WTC11 (cell line): ENCODE measurements at regions not wholly inside any gene's neighbourhood (a gene's known extent, or its start where the extent isn't known, plus 50 kb on each side); places are given as distances from the start of the nearest gene placed in this dataset.

Experiments used
- ATAC-seq: fragments of 200-7000 bp; cut with Tn5 transposase; 2 replicates; pipeline ENCODE4 v1.10.0; 2021; ENCODE audit warnings: mild to moderate bottlenecking, moderate library complexity
- CTCF ChIA-PET: fragments of 300-600 bp; sonication (Branson Sonifier 250); formaldehyde crosslinking; loops from one replicate; lab custom pipeline; 2021; ENCODE audit warnings: antibody characterized with exemption; lab: Charles Lee
- POLR2A ChIA-PET: fragments of 350-600 bp; sonication (Branson Sonifier 250); formaldehyde crosslinking; loops from one replicate; lab custom pipeline; 2021; ENCODE audit warnings: antibody characterized with exemption; lab: Charles Lee
- DNase-seq: peaks from one replicate; pipeline ENCODE4 v3.0.0; 2021; ENCODE audit warnings: low spot score
- H3K27ac Mint-ChIP-seq: 2 replicates; pipeline ENCODE4 v1.8.0; 2021; ENCODE audit warnings: mixed read lengths
- H3K27me3 Mint-ChIP-seq: 2 replicates; pipeline ENCODE4 v1.8.0; 2021; ENCODE audit warnings: low read depth, mild to moderate bottlenecking, moderate library complexity, mixed read lengths
- H3K36me3 Mint-ChIP-seq: 2 replicates; pipeline ENCODE4 v1.8.0; 2021; ENCODE audit warnings: mixed read lengths
- H3K4me1 Mint-ChIP-seq: 2 replicates; pipeline ENCODE4 v1.8.0; 2022; ENCODE audit warnings: mixed read lengths
- H3K4me3 Mint-ChIP-seq: 2 replicates; pipeline ENCODE4 v1.8.0; 2021; ENCODE audit warnings: mild to moderate bottlenecking, moderate library complexity, mixed read lengths
- H3K9me3 Mint-ChIP-seq: 2 replicates; pipeline ENCODE4 v1.8.0; 2021; ENCODE audit warnings: mixed read lengths
- ETV6 ChIP-seq: sonication (generic); formaldehyde crosslinking; IDR thresholded peaks from 2 replicates; pipeline ENCODE4 v1.8.1; 2022; ENCODE audit warnings: mild to moderate bottlenecking, missing genetic modification reagents
- FOXJ3 ChIP-seq: sonication (generic); formaldehyde crosslinking; IDR thresholded peaks from 2 replicates; pipeline ENCODE4 v1.9.0; 2021; ENCODE audit warnings: missing genetic modification reagents, mild to moderate bottlenecking, borderline replicate concordance
- KAT7 ChIP-seq: sonication (generic); formaldehyde crosslinking; IDR thresholded peaks from 2 replicates; pipeline ENCODE4 v1.8.1; 2023; ENCODE audit warnings: missing genetic modification reagents, mild to moderate bottlenecking, borderline replicate concordance
- MYBL2 ChIP-seq: sonication (generic); formaldehyde crosslinking; IDR thresholded peaks from 2 replicates; pipeline ENCODE4 v1.8.1; 2023; ENCODE audit warnings: mild to moderate bottlenecking, moderate library complexity, missing genetic modification reagents
- NFYB ChIP-seq: sonication (generic); formaldehyde crosslinking; conservative IDR thresholded peaks from 2 replicates; pipeline ENCODE4 v1.8.0; 2022; ENCODE audit warnings: low read depth, missing genetic modification reagents
- RORB ChIP-seq: fragments of 250-450 bp; sonication (Bioruptor Pico); IDR thresholded peaks from 2 replicates; pipeline ENCODE4 v1.9.0; 2021; ENCODE audit warnings: mild to moderate bottlenecking
- TCF7 ChIP-seq: sonication (generic); formaldehyde crosslinking; IDR thresholded peaks from 2 replicates; pipeline ENCODE4 v1.8.0; 2022; ENCODE audit warnings: mild to moderate bottlenecking, low read depth, missing genetic modification reagents, moderate library complexity
- ZBTB21 ChIP-seq: sonication (generic); formaldehyde crosslinking; IDR thresholded peaks from 2 replicates; pipeline ENCODE4 v1.8.1; 2023; ENCODE audit warnings: mild to moderate bottlenecking, missing genetic modification reagents, borderline replicate concordance
- ZNF232 ChIP-seq: sonication (generic); formaldehyde crosslinking; IDR thresholded peaks from 2 replicates; pipeline ENCODE4 v1.8.0; 2022; ENCODE audit warnings: mild to moderate bottlenecking, missing genetic modification reagents
- ZNF396 ChIP-seq: fragments of 250-450 bp; sonication (Bioruptor Pico); IDR thresholded peaks from 2 replicates; pipeline ENCODE4 v1.8.0; 2021; ENCODE audit warnings: mild to moderate bottlenecking, moderate library complexity, borderline replicate concordance
- ZNF671 ChIP-seq: fragments of 250-450 bp; sonication (Bioruptor Pico); IDR thresholded peaks from 2 replicates; pipeline ENCODE4 v1.8.0; 2021; ENCODE audit warnings: mild to moderate bottlenecking
- TF ChIP-seq, protein P1 (sequence below): sonication (generic); formaldehyde crosslinking; IDR thresholded peaks from 2 replicates; pipeline ENCODE4 v1.8.1; 2022; ENCODE audit warnings: low read depth, mild to moderate bottlenecking, moderate library complexity, missing genetic modification reagents, borderline replicate concordance
- TF ChIP-seq, protein P2 (sequence below): fragments of 250-450 bp; sonication (Bioruptor Pico); conservative IDR thresholded peaks from 2 replicates; pipeline ENCODE4 v1.9.0; 2021; ENCODE audit warnings: mild to moderate bottlenecking
- TF ChIP-seq, protein P3 (sequence below): sonication (generic); formaldehyde crosslinking; conservative IDR thresholded peaks from 2 replicates; pipeline ENCODE4 v1.8.1; 2022; ENCODE audit warnings: mild to moderate bottlenecking, missing genetic modification reagents
- TF ChIP-seq, protein P4 (sequence below): fragments of 250-450 bp; sonication (Bioruptor Pico); IDR thresholded peaks from 2 replicates; pipeline ENCODE4 v1.9.0; 2021; ENCODE audit warnings: mild to moderate bottlenecking
- TF ChIP-seq, protein P5 (sequence below): sonication (generic); formaldehyde crosslinking; IDR thresholded peaks from 2 replicates; pipeline ENCODE4 v1.8.0; 2023; ENCODE audit warnings: missing genetic modification reagents
- TF ChIP-seq, protein P6 (sequence below): fragments of 250-450 bp; sonication (Bioruptor Pico); IDR thresholded peaks from 2 replicates; pipeline ENCODE4 v1.9.0; 2021; ENCODE audit warnings: mild to moderate bottlenecking, borderline replicate concordance
- TF ChIP-seq, protein P7 (sequence below): sonication (generic); formaldehyde crosslinking; IDR thresholded peaks from 2 replicates; pipeline ENCODE4 v1.8.1; 2023; ENCODE audit warnings: mild to moderate bottlenecking, missing genetic modification reagents, borderline replicate concordance

DNA sequence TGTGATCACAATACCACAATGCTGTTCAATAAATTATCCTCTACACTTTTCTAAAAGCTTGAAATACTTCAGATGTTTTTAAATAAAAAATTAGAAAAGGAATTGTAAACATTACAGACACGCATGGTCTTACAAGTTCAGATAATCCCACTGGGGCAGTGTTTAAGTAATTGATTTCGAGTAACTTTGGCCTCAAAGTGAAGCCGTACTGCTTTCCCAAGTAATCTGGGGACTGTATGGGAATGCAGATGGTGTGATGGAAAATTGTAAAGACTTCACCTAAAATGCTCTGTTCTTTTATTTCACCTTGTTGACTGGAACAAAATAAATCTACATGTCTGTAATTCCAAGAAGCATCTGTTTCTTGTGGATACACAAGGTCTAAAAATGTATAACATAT is 401.7 kb upstream of the LYPLAL1 start (continued):
- TF ChIP-seq FOXJ3 (CRISPR knock-in tag) (no peak), TCF7 (CRISPR knock-in tag) (no peak), ZNF396 (CRISPR knock-in tag) (no peak), MYBL2 (CRISPR knock-in tag) (no peak)
- TF ChIP-seq, protein P1, sequence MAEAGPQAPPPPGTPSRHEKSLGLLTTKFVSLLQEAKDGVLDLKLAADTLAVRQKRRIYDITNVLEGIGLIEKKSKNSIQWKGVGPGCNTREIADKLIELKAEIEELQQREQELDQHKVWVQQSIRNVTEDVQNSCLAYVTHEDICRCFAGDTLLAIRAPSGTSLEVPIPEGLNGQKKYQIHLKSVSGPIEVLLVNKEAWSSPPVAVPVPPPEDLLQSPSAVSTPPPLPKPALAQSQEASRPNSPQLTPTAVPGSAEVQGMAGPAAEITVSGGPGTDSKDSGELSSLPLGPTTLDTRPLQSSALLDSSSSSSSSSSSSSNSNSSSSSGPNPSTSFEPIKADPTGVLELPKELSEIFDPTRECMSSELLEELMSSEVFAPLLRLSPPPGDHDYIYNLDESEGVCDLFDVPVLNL (CRISPR knock-in tag), result no peak
- TF ChIP-seq, protein P2, sequence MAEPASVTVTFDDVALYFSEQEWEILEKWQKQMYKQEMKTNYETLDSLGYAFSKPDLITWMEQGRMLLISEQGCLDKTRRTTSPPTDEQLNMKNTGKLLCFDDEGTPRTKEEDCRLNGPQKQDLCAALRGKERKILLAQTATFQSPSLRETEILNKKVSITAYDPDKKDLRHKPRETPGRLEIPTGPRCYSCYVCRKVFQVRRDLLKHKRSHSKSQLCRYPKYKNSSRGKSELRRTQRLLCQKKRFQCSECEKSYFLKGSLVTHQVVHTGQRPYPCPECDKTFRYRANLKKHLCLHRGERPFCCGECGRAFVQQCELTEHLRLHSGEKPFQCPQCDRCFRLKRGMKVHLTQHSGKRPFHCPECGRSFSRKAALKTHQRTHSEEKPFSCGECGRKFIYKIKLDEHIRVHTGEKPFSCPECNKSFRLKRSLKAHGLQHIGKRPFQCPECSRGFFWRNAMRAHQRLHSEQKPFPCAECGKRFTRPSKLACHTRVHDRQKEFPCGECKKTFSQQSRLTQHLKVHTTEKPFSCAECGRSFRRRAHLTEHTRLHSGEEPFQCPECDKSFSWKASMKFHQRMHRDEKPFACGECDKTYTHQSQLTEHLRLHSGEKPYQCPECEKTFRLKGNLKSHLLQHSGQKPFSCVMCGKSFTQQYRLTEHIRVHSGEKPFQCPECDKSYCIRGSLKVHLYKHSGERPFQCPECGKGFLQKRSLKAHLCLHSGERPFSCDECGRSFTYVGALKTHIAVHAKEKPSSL (CRISPR knock-in tag), result no peak
- TF ChIP-seq, protein P3, sequence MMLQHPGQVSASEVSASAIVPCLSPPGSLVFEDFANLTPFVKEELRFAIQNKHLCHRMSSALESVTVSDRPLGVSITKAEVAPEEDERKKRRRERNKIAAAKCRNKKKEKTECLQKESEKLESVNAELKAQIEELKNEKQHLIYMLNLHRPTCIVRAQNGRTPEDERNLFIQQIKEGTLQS, result no peak

DNA sequence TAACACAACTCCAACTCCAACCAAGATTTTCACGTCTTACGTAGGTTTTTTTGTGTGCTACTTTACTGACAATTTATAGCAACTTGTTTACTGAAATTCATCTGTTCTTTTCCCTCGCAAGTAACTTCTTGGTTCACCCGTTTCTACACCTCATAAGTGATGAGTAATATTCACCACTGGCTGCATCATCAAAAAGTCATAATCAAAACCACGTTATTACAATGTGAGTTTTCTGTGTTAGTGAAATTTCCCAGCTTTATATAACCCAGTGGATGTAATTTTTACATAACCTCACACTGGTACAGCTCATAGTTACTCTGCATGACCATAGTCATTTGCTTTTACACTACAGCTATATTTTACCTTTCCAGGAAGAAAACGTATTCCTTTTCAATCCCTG is 401.1 kb upstream of the LYPLAL1 start:
- no peaks in the 10 kb centered on the region for H3K9me3 Mint-ChIP-seq
- no peaks in the 10 kb centered on the region for H3K36me3 Mint-ChIP-seq
- ChIA-PET CTCF (no interaction called here), POLR2A (no interaction called here)
- H3K27ac Mint-ChIP-seq, result no peak overlapping the region
- H3K4me1 Mint-ChIP-seq, result peaks cover 9% of the 10 kb centered on the region
- ATAC-seq (no peak), DNase-seq (no peak)
- H3K27me3 Mint-ChIP-seq, result no peaks in the 10 kb centered on the region
- no peak for TF ChIP-seq KAT7 (CRISPR knock-in tag)
- TF ChIP-seq, protein P4, sequence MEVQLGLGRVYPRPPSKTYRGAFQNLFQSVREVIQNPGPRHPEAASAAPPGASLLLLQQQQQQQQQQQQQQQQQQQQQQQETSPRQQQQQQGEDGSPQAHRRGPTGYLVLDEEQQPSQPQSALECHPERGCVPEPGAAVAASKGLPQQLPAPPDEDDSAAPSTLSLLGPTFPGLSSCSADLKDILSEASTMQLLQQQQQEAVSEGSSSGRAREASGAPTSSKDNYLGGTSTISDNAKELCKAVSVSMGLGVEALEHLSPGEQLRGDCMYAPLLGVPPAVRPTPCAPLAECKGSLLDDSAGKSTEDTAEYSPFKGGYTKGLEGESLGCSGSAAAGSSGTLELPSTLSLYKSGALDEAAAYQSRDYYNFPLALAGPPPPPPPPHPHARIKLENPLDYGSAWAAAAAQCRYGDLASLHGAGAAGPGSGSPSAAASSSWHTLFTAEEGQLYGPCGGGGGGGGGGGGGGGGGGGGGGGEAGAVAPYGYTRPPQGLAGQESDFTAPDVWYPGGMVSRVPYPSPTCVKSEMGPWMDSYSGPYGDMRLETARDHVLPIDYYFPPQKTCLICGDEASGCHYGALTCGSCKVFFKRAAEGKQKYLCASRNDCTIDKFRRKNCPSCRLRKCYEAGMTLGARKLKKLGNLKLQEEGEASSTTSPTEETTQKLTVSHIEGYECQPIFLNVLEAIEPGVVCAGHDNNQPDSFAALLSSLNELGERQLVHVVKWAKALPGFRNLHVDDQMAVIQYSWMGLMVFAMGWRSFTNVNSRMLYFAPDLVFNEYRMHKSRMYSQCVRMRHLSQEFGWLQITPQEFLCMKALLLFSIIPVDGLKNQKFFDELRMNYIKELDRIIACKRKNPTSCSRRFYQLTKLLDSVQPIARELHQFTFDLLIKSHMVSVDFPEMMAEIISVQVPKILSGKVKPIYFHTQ (CRISPR knock-in tag), result no peak
- no peak for TF ChIP-seq ETV6 (CRISPR knock-in tag)
- TF ChIP-seq ZNF671 (CRISPR knock-in tag), result no peak
- TF ChIP-seq NFYB (CRISPR knock-in tag), result no peak
- no peak for TF ChIP-seq ZBTB21 (CRISPR knock-in tag)
- no peak overlapping the region for H3K4me3 Mint-ChIP-seq

DNA sequence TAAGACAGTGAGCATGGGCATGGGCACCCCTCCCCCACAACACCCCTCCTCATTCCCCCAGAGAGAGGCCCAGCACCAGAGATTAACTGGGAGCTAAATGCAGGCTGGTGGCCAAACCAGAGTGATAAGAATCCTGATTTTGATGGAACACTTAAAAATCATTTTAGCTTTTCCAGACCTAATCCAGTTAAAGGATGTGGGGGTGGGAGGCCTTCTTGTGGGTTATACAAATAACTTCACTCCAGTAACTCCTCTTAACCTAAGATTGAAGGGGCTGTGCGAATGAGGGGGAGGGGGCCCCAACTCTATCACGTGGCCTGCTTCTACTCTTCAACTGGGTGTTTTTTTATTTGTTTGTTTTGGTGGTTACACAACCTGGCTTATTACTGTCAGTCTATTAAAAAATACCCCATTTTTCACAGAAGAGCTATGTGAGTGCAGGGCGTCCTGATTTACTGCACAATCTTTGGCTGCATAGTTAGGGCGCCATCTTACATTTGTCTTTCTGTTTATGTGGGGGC is 398.1 kb upstream of the LYPLAL1 start:
- no peaks in the 10 kb centered on the region for H3K36me3 Mint-ChIP-seq
- ATAC-seq, result peak; percentile 39; the same call in 1 of the 2 replicates
- TF ChIP-seq, protein P5, sequence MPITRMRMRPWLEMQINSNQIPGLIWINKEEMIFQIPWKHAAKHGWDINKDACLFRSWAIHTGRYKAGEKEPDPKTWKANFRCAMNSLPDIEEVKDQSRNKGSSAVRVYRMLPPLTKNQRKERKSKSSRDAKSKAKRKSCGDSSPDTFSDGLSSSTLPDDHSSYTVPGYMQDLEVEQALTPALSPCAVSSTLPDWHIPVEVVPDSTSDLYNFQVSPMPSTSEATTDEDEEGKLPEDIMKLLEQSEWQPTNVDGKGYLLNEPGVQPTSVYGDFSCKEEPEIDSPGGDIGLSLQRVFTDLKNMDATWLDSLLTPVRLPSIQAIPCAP (CRISPR knock-in tag), result no peak
- TF ChIP-seq RORB (CRISPR knock-in tag), result no peak
- TF ChIP-seq, protein P6, sequence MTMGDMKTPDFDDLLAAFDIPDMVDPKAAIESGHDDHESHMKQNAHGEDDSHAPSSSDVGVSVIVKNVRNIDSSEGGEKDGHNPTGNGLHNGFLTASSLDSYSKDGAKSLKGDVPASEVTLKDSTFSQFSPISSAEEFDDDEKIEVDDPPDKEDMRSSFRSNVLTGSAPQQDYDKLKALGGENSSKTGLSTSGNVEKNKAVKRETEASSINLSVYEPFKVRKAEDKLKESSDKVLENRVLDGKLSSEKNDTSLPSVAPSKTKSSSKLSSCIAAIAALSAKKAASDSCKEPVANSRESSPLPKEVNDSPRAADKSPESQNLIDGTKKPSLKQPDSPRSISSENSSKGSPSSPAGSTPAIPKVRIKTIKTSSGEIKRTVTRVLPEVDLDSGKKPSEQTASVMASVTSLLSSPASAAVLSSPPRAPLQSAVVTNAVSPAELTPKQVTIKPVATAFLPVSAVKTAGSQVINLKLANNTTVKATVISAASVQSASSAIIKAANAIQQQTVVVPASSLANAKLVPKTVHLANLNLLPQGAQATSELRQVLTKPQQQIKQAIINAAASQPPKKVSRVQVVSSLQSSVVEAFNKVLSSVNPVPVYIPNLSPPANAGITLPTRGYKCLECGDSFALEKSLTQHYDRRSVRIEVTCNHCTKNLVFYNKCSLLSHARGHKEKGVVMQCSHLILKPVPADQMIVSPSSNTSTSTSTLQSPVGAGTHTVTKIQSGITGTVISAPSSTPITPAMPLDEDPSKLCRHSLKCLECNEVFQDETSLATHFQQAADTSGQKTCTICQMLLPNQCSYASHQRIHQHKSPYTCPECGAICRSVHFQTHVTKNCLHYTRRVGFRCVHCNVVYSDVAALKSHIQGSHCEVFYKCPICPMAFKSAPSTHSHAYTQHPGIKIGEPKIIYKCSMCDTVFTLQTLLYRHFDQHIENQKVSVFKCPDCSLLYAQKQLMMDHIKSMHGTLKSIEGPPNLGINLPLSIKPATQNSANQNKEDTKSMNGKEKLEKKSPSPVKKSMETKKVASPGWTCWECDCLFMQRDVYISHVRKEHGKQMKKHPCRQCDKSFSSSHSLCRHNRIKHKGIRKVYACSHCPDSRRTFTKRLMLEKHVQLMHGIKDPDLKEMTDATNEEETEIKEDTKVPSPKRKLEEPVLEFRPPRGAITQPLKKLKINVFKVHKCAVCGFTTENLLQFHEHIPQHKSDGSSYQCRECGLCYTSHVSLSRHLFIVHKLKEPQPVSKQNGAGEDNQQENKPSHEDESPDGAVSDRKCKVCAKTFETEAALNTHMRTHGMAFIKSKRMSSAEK (CRISPR knock-in tag), result no peak
- TF ChIP-seq, protein P7, sequence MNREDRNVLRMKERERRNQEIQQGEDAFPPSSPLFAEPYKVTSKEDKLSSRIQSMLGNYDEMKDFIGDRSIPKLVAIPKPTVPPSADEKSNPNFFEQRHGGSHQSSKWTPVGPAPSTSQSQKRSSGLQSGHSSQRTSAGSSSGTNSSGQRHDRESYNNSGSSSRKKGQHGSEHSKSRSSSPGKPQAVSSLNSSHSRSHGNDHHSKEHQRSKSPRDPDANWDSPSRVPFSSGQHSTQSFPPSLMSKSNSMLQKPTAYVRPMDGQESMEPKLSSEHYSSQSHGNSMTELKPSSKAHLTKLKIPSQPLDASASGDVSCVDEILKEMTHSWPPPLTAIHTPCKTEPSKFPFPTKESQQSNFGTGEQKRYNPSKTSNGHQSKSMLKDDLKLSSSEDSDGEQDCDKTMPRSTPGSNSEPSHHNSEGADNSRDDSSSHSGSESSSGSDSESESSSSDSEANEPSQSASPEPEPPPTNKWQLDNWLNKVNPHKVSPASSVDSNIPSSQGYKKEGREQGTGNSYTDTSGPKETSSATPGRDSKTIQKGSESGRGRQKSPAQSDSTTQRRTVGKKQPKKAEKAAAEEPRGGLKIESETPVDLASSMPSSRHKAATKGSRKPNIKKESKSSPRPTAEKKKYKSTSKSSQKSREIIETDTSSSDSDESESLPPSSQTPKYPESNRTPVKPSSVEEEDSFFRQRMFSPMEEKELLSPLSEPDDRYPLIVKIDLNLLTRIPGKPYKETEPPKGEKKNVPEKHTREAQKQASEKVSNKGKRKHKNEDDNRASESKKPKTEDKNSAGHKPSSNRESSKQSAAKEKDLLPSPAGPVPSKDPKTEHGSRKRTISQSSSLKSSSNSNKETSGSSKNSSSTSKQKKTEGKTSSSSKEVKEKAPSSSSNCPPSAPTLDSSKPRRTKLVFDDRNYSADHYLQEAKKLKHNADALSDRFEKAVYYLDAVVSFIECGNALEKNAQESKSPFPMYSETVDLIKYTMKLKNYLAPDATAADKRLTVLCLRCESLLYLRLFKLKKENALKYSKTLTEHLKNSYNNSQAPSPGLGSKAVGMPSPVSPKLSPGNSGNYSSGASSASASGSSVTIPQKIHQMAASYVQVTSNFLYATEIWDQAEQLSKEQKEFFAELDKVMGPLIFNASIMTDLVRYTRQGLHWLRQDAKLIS (CRISPR knock-in tag), result no peak
- no peak for TF ChIP-seq ZNF232

More for the DNA sequence above, 398.1 kb upstream of the LYPLAL1 start:
- ChIA-PET POLR2A (no interaction called here), CTCF (no interaction called here)
- Mint-ChIP-seq H3K4me3 (no peak overlapping the region), H3K9me3 (no peaks in the 10 kb centered on the region), H3K4me1 (peaks cover 9% of the 10 kb centered on the region), H3K27me3 (no peaks in the 10 kb centered on the region), H3K27ac (no peak overlapping the region)
- no peak for DNase-seq
